NK-92 treated with Interleukin-12 subunit alpha and Interleukin-12 subunit beta, amount 100 ng/mL, for 24 hours (cell line): ENCODE measurements at regions not wholly inside any gene's neighbourhood (a gene's known extent, or its start where the extent isn't known, plus 50 kb on each side); places are given as distances from the start of the nearest gene placed in this dataset.

Experiments used
- DNase-seq: peaks from one replicate; lab custom pipeline; 2025; lab: John Stamatoyannopoulos, UW

GRCh38 chr20:62562831-62563230 lies 79.5 kb upstream of the SLCO4A1 start:
- no peak for DNase-seq

- no peak for DNase-seq
Observed at GRCh38 chr20:62563561-62563960, 78.7 kb upstream of the SLCO4A1 start.

- no peak for DNase-seq
Observed at GRCh38 chr20:62564456-62565245, 77.7 kb upstream of the SLCO4A1 start.

GRCh38 chr20:62566266-62566665 lies 76.0 kb upstream of the SLCO4A1 start:
- no peak for DNase-seq

GRCh38 chr20:62566771-62567170 lies 75.5 kb upstream of the SLCO4A1 start:
- DNase-seq, result no peak

- no peak for DNase-seq
Observed at GRCh38 chr20:62567246-62568044, 74.9 kb upstream of the SLCO4A1 start.

- no peak for DNase-seq
Observed at GRCh38 chr20:62568045-62568389, 74.3 kb upstream of the SLCO4A1 start.

GRCh38 chr20:62569615-62570014 lies 72.7 kb upstream of the SLCO4A1 start:
- DNase-seq, result no peak

- no peak for DNase-seq
Observed at GRCh38 chr20:62570403-62570802, 71.9 kb upstream of the SLCO4A1 start.

GRCh38 chr20:62570897-62571668 lies 71.2 kb upstream of the SLCO4A1 start:
- no peak for DNase-seq

- DNase-seq, result peak; percentile 54
Observed at GRCh38 chr20:62571669-62572344, 70.5 kb upstream of the SLCO4A1 start.

- DNase-seq, result no peak
Observed at GRCh38 chr20:62572980-62573379, 69.3 kb upstream of the SLCO4A1 start.

GRCh38 chr20:62573817-62574216 lies 68.5 kb upstream of the SLCO4A1 start:
- DNase-seq, result no peak

GRCh38 chr20:62574230-62574993 lies 67.9 kb upstream of the SLCO4A1 start:
- no peak for DNase-seq

- no peak for DNase-seq
Observed at GRCh38 chr20:62575976-62576722, 66.2 kb upstream of the SLCO4A1 start.

GRCh38 chr20:62576815-62577489 lies 65.4 kb upstream of the SLCO4A1 start:
- no peak for DNase-seq

GRCh38 chr20:62577490-62577836 lies 64.8 kb upstream of the SLCO4A1 start:
- DNase-seq, result no peak

- no peak for DNase-seq
Observed at GRCh38 chr20:62578294-62578897, 63.9 kb upstream of the SLCO4A1 start.

GRCh38 chr20:62580052-62580451 lies 62.3 kb upstream of the SLCO4A1 start:
- no peak for DNase-seq

- DNase-seq, result no peak
Observed at GRCh38 chr20:62580733-62581132, 61.6 kb upstream of the SLCO4A1 start.
